HUES48 (cell line): ENCODE measurements at regions not wholly inside any gene's neighbourhood (a gene's known extent, or its start where the extent isn't known, plus 50 kb on each side); places are given as distances from the start of the nearest gene placed in this dataset.

Experiments used
- H3K27ac ChIP-seq: one replicate; pipeline ENCODE4 v1.7.0; 2013; ENCODE audit warnings: low read depth, low read length, inconsistent platforms
- H3K27me3 ChIP-seq: 2 replicates; pipeline ENCODE4 v1.6.1; 2013; ENCODE audit warnings: mild to moderate bottlenecking, low read length; ENCODE audit not compliant: control insufficient read depth, insufficient read depth
- H3K36me3 ChIP-seq: 2 replicates; pipeline ENCODE4 v1.6.1; 2013; ENCODE audit warnings: low read length; ENCODE audit not compliant: control insufficient read depth, insufficient read depth
- H3K4me1 ChIP-seq: 2 replicates; pipeline ENCODE4 v1.6.1; 2013; ENCODE audit warnings: mild to moderate bottlenecking, low read length; ENCODE audit not compliant: control insufficient read depth, insufficient read depth
- H3K4me3 ChIP-seq: 2 replicates; pipeline ENCODE4 v1.5.1; 2013; ENCODE audit warnings: mild to moderate bottlenecking, low read depth, low read length
- H3K9ac ChIP-seq: 2 replicates; pipeline ENCODE4 v1.6.1; 2013; ENCODE audit warnings: mild to moderate bottlenecking, low read depth, low read length, moderate library complexity
- H3K9me3 ChIP-seq: 2 replicates; pipeline ENCODE4 v1.6.1; 2013; ENCODE audit warnings: low read length; ENCODE audit not compliant: control insufficient read depth, insufficient read depth

GRCh38 chr1:238964631-238965030 is 421.7 kb upstream of the CHRM3 start:
- H3K9ac ChIP-seq = no peak overlapping the region
- no peaks in the 10 kb centered on the region for H3K9me3 ChIP-seq
- no peak overlapping the region for H3K27ac ChIP-seq

GRCh38 chr1:238962941-238963340 is 423.4 kb upstream of the CHRM3 start:
- no peak overlapping the region for H3K9ac ChIP-seq
- no peak overlapping the region for H3K4me3 ChIP-seq
- no peaks in the 10 kb centered on the region for H3K36me3 ChIP-seq
- H3K27me3 ChIP-seq = no peaks in the 10 kb centered on the region
- no peaks in the 10 kb centered on the region for H3K4me1 ChIP-seq
- no peak overlapping the region for H3K27ac ChIP-seq
- H3K9me3 ChIP-seq = no peaks in the 10 kb centered on the region

More at GRCh38 chr1:238964631-238965030, 421.7 kb upstream of the CHRM3 start:
- Histone ChIP-seq H3K4me1 (no peaks in the 10 kb centered on the region), H3K4me3 (no peak overlapping the region), H3K27me3 (no peaks in the 10 kb centered on the region), H3K36me3 (no peaks in the 10 kb centered on the region)

GRCh38 chr1:238961790-238962189 is 424.6 kb upstream of the CHRM3 start:
- no peaks in the 10 kb centered on the region for H3K4me1 ChIP-seq

GRCh38 chr1:238960071-238960470 is 426.3 kb upstream of the CHRM3 start:
- Histone ChIP-seq H3K4me1 (0 out of 2 replicates have a peak, but pooled peaks cover 4% of the 10 kb centered on the region), H3K9ac (no peak overlapping the region), H3K9me3 (no peaks in the 10 kb centered on the region), H3K27me3 (no peaks in the 10 kb centered on the region), H3K27ac (no peak overlapping the region), H3K36me3 (no peaks in the 10 kb centered on the region), H3K4me3 (no peak overlapping the region)

More at GRCh38 chr1:238961790-238962189, 424.6 kb upstream of the CHRM3 start:
- Histone ChIP-seq H3K4me3 (no peak overlapping the region), H3K27ac (no peak overlapping the region), H3K27me3 (no peaks in the 10 kb centered on the region), H3K9me3 (no peaks in the 10 kb centered on the region), H3K36me3 (no peaks in the 10 kb centered on the region), H3K9ac (no peak overlapping the region)

GRCh38 chr1:238955934-238956333 is 430.4 kb upstream of the CHRM3 start:
- 0 out of 2 replicates have a peak, but pooled peaks cover 7% of the 10 kb centered on the region for H3K4me1 ChIP-seq
- H3K27me3 ChIP-seq = no peaks in the 10 kb centered on the region

GRCh38 chr1:238954865-238955264 is 431.5 kb upstream of the CHRM3 start:
- no peaks in the 10 kb centered on the region for H3K27me3 ChIP-seq

More at GRCh38 chr1:238955934-238956333, 430.4 kb upstream of the CHRM3 start:
- no peak overlapping the region for H3K9ac ChIP-seq
- H3K36me3 ChIP-seq = no peaks in the 10 kb centered on the region
- H3K9me3 ChIP-seq = no peaks in the 10 kb centered on the region
- no peak overlapping the region for H3K4me3 ChIP-seq
- no peak overlapping the region for H3K27ac ChIP-seq

GRCh38 chr1:238953448-238954010 is 432.8 kb upstream of the CHRM3 start:
- Histone ChIP-seq H3K36me3 (no peaks in the 10 kb centered on the region), H3K9ac (no peak overlapping the region), H3K4me3 (no peak overlapping the region), H3K9me3 (no peaks in the 10 kb centered on the region), H3K27me3 (no peaks in the 10 kb centered on the region), H3K4me1 (0 out of 2 replicates have a peak, but pooled peaks cover 7% of the 10 kb centered on the region), H3K27ac (no peak overlapping the region)

More at GRCh38 chr1:238954865-238955264, 431.5 kb upstream of the CHRM3 start:
- H3K27ac ChIP-seq = no peak overlapping the region
- H3K36me3 ChIP-seq = no peaks in the 10 kb centered on the region
- 0 out of 2 replicates have a peak, but pooled peaks cover 7% of the 10 kb centered on the region for H3K4me1 ChIP-seq
- no peak overlapping the region for H3K9ac ChIP-seq
- no peak overlapping the region for H3K4me3 ChIP-seq
- H3K9me3 ChIP-seq = no peaks in the 10 kb centered on the region

- no peak overlapping the region for H3K27ac ChIP-seq
- no peak overlapping the region for H3K4me3 ChIP-seq
- no peaks in the 10 kb centered on the region for H3K9me3 ChIP-seq
- H3K36me3 ChIP-seq = no peaks in the 10 kb centered on the region
- 0 out of 2 replicates have a peak, but pooled peaks cover 7% of the 10 kb centered on the region for H3K4me1 ChIP-seq
- H3K9ac ChIP-seq = no peak overlapping the region
- no peaks in the 10 kb centered on the region for H3K27me3 ChIP-seq
These were observed 434.6 kb upstream of the CHRM3 start for GRCh38 chr1:238951809-238952208.

GRCh38 chr1:238950784-238951183 is 435.6 kb upstream of the CHRM3 start:
- Histone ChIP-seq H3K4me3 (no peak overlapping the region), H3K9ac (no peak overlapping the region), H3K9me3 (no peaks in the 10 kb centered on the region), H3K27ac (no peak overlapping the region), H3K36me3 (no peaks in the 10 kb centered on the region), H3K4me1 (0 out of 2 replicates have a peak, but pooled peaks cover 7% of the 10 kb centered on the region), H3K27me3 (no peaks in the 10 kb centered on the region)

- Histone ChIP-seq H3K9ac (no peak overlapping the region), H3K27ac (no peak overlapping the region), H3K4me3 (no peak overlapping the region), H3K36me3 (no peaks in the 10 kb centered on the region), H3K4me1 (0 out of 2 replicates have a peak, but pooled peaks cover 2% of the 10 kb centered on the region), H3K27me3 (no peaks in the 10 kb centered on the region), H3K9me3 (no peaks in the 10 kb centered on the region)
These were observed 436.4 kb upstream of the CHRM3 start for GRCh38 chr1:238950017-238950416.

GRCh38 chr1:238944028-238944427 is 442.3 kb upstream of the CHRM3 start:
- no peak overlapping the region for H3K4me3 ChIP-seq
- H3K4me1 ChIP-seq = no peaks in the 10 kb centered on the region
- no peaks in the 10 kb centered on the region for H3K36me3 ChIP-seq
- H3K9ac ChIP-seq = no peak overlapping the region
- no peak overlapping the region for H3K27ac ChIP-seq
- no peaks in the 10 kb centered on the region for H3K27me3 ChIP-seq
- H3K9me3 ChIP-seq = no peaks in the 10 kb centered on the region
